SHP77 treated with DMSO at 0.1 percent for 48 hours (cell line): ENCODE measurements at regions not wholly inside any gene's neighbourhood (a gene's known extent, or its start where the extent isn't known, plus 50 kb on each side); places are given as distances from the start of the nearest gene placed in this dataset.
"Not testable (repeated sequence)": the region's sequence is repeated elsewhere in the genome, so short reads cannot be mapped to it uniquely, and the experiment has no call there.

Experiments
- DNase-seq: peaks from one replicate; lab custom pipeline; 2025; lab: John Stamatoyannopoulos, UW

GRCh38 chr1:14259191-14259757, 339.2 kb upstream of the KAZN start:
- DNase-seq, result no peak

DNA sequence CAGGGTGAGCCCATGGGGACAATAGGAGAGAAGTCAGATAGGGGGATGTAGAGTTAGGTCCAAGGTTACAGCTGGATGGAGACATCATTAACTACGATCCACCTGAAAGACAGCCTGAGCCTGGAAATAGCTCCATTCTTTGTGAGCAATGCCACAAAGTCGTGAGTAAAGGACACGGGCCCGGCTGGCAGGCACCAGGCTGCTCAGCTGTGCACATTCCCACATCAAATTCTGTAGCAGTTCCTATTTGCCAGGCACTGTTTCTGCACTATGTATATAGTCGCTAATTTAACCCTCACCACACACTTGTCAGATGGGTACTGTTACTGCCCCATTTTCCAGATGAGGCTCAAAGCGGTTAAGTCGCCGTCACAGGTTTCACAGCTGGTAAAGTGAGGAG, 338.0 kb upstream of the KAZN start:
- DNase-seq, result no peak

DNA sequence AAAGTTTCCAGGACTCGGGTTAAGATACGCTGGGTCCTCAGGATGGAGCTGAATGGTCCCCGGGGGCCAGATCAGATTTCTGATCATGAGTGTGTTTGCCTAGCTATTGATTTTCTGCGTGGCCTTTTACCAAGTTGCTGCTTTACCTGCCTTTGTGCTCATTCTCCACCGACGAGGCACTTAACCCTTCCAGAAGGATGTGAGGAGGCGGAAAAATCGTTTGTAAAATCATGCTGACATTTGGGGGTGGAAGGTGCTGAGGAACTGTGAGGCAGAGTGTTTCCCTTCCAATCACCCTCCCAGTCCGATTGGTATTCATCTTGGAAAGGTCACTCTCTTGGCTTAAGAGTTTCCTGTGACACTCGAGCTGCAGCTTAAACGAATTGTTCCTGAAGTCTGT, 337.1 kb upstream of the KAZN start:
- no peak for DNase-seq

DNA sequence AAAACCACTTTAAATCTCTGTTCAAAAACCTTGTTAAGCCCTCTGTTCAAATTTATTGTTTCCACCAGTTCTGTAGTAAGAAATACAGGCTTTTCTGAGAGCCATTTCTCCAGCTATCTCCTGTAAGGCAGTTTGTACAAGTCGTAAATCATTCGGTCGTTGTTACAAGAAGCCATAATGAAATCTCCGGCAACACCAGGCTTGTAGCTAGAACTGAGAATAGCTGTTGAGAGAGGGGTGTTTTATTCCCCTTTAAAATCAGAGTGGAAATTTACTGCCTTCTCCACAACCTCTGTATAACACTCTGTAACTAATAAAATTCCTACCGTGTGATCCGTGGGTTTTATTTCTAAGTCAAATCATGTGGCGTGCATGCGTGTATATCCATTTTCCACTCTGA, 335.8 kb upstream of the KAZN start:
- DNase-seq, result no peak

DNA sequence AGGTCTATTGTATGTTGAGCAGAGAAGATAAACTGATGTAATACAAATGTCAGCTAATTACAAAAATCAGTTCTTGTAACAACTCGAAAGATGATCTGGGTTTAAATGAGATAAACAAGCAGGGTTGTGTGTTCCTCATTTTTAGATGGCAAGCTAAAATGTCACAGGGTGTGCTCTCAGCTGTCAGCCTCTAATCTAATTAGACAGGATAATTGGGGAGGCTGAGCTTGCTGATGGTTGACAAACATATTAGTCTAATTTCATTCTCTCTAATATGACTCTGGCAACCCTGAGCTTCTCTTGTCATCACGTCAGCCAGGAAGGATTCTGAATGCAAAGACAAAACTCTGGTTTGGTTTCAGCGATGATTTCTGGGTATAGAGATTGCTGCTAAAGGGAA, 335.3 kb upstream of the KAZN start:
- no peak for DNase-seq

DNA sequence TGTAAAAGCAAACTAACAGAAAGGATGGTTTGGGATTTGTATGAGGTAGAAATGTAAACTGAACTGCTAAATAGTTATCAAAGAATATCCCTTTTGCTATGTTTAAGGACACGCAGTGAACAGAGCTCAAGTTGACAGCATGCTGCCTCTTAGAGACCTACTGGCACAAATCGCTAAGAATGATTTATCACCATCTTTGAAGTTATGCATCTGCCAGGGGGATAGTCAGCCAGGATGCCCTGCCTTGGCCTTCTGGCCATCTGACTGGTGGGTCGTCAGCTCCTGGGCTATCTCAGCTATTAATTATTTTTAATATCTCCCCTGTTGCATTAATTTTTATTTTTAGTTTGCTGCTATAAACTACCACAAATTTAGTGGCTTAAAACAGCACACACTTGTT, 334.8 kb upstream of the KAZN start:
- DNase-seq, result no peak

- no peak for DNase-seq
These were observed 333.0 kb upstream of the KAZN start for GRCh38 chr1:14265495-14265894.

GRCh38 chr1:14267991-14268390, 330.5 kb upstream of the KAZN start:
- no peak for DNase-seq

DNA sequence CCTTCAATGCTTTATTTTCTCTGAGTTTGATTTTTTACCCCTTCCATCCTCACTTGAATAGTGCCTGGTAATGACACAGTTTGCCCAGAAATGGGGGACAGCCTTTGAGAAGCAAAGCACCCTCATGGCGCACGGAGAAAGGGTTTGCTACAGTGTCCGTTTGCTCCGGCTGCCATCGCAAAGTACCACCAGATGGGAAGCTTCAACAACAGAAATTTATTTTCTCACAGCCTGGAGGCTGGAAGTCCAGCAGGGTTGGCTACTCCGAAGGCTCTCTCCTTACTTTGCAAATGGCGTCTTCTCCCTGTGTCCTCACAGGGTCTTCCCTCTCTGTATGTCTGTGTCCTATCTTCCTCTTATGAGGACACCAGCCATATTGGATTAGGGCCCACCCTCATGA, 327.7 kb upstream of the KAZN start:
- no peak for DNase-seq

GRCh38 chr1:14273811-14274210, 324.7 kb upstream of the KAZN start:
- DNase-seq, result no peak

DNA sequence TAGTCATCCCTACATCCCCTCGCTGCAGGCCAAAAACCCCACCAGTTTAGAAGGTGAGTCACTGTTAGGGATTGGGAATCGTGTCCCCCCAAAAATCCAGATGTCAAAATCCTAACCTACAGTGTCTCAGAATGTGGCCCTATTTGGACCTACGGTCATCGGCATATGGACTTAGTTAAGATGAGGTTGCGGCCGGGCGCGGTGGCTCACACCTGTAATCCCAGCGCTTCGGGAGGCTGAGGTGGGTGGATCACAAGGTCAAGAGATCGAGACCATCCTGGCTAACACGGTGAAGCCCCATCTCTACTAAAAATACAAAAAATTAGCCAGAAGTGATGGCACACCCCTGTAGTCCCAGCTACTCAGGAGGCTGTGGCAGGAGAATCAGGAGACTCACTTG, 318.6 kb upstream of the KAZN start:
- DNase-seq, result not testable (repeated sequence)

- no peak for DNase-seq
These were observed 317.6 kb upstream of the KAZN start for GRCh38 chr1:14280909-14281308.

DNA sequence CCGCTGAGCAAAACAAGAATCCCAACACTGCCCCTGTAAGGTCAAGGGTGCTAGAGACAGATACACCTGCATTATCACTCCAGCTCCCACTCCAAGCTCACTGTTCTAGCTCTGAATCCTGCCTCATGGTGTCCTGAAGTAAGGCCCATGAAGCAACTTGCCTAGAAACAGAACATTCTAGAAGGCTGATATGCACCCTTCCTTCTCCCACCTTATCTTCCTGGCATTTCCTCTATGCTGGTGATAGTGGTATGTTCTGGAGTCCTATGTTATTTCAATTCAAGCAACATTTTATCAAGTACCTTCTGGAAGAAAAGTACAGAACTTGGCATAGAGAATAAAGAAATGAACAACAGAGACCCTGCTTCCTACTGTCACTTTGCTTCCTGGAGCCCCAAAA, 317.1 kb upstream of the KAZN start:
- DNase-seq, result no peak

GRCh38 chr1:14282707-14283106, 315.8 kb upstream of the KAZN start:
- no peak for DNase-seq

DNA sequence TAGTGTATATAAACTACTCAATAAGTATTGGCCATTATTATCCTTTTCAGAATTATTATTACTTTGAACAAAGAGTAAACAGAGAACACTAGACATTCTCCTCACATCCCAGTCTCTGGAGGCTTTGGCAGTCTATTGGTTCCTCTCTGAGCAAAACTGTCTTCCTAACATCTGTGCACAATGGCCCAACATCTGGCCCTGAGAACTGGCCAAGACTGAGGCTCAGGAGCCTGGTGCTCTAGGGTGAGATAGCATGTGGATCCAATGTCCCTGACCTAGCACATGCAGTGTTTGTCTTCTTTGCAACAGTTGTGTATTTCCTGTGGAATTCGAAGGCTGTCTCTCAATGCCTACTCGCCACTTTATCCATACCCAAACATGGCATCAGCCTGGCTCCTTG, 313.2 kb upstream of the KAZN start:
- DNase-seq, result no peak

- DNase-seq, result peak; percentile 4
These were observed 307.3 kb upstream of the KAZN start for GRCh38 chr1:14291182-14291581.

- no peak for DNase-seq
These were observed 306.0 kb upstream of the KAZN start for GRCh38 chr1:14292520-14292919.

DNA sequence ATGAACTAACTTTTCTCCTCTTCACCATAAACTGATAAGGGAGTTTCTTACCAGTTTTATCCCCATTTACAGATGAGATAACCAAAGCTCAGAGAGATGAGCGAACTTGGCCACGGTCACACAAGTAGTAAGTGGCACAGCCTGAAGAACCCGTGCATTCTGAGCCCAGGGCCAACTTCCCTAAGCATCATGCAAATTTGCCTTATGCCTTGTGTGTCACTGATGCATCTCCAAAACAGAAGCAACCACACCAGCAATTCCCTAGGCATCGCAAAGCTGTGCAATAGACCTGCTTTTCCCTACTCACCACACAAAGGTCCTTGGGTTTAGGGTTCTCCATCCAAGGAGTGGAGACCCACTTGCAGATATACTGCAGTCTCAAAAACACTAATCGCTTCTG, 304.5 kb upstream of the KAZN start:
- no peak for DNase-seq

GRCh38 chr1:14294860-14295536, 303.5 kb upstream of the KAZN start:
- no peak for DNase-seq

DNA sequence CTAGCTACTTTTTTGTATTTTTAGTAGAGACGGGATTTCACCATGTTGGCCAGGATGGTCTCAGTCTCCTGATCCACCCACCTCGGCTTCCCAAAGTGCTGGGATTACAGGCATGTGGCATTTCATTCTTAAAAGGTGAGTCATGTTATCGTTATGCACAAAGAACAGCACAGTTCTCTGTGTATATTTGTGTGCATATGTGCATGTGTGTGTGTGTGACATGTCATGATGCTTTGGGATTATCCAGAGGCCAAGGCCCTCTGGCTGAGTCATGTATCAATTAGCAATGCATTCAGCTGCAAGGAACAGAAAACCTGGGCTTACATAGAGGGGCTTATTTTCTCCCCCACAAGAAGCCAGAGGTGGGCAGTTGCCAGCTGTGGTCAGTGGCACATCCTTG, 301.7 kb upstream of the KAZN start:
- no peak for DNase-seq

- no peak for DNase-seq
These were observed 301.1 kb upstream of the KAZN start for GRCh38 chr1:14297356-14297755.

GRCh38 chr1:14298806-14299205, 299.7 kb upstream of the KAZN start:
- DNase-seq, result no peak

DNA sequence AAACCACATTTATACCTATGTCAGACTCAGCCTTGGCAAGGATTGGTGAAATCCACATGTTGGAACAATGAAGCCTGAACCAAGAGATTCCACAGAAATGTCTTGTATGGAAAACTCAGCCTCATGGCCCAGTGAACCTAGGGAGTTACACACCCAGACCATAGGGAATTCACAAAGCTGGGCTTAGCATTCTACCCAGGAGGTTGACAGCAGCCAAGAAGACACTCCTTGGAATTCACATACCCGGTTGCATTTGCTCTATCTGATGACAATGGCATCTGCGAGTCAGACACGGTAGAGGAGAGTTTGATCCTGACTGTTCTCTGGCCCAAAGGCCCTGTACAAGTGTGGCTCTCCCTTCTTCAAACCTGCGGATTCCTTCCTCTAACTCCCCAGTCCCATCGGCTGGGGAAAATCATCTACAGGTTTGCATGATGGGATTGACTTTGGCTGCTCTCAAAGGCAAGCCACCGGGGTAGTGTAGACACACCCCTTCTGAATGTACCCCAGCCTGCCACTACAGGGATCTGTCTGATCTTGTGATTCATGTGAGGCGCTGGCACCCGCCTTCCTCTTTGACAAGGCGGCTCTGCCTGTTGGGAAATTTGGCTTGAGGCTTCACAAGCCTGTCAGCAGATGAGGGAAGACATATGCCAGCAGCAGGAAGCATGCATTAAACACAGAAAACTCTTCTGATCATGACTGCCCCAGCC, 297.3 kb upstream of the KAZN start:
- DNase-seq, result no peak

DNA sequence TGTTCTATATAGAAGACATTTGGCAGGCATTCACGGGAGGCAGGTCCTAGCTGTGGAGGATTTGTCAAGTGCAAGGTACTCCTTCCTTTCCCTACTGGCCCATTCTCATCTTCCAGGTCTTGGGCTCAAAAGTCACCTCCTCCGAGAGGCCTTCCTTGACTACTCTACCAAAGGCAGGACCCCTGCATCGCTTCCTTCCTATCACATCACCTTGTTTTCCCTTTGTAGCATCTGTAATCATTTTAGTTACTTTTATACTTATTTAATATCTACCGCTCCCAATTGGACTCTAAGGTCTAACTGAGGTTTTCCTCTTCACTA, 296.8 kb upstream of the KAZN start:
- no peak for DNase-seq
